GM18867 (cell line): ENCODE measurements at regions not wholly inside any gene's neighbourhood (a gene's known extent, or its start where the extent isn't known, plus 50 kb on each side); places are given as distances from the start of the nearest gene placed in this dataset.

ENCODE experiments used
- ATAC-seq: cut with Tn5 transposase; IDR thresholded peaks from one replicate; pipeline ENCODE4 v1.9.1; 2021; ENCODE audit warnings: mild to moderate bottlenecking, moderate library complexity; ENCODE audit not compliant: unreplicated experiment

DNA sequence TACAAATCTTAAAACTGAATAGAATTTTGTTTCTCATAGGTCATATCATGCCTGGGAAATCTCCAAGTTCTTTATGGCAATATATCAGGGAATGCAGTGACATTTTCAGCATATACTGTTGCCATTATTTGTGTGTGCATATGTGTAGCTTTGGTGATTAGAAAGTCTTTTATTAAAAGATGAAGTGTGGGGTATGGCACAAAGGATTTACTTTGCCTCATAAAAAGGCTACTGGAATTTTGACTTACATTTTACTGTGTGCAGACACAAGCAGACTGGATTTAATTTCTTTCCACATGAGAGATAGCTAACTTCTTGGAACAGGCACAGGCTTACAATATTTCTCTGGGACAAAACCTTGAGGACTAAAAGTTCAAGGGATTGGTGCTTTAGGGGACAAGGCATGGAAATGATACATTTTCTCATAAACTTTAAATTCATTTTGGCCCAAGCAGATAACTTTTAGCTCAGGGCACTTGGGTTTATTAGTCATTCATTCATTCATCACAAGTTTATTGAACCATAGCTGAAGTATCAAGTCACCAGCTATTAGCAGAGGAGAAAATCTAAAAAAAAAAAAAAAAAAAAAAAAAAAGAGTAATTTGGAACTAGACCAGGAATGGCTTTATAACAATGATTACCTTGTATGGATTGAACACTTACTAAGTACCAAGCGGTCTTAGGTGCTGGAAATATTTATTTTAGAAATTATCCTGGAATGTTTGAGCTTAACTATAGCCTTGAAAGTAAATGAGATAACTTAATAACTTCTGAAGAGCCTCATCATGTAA is 191.5 kb downstream of the SLIT2 start:
- ATAC-seq: no peak

DNA sequence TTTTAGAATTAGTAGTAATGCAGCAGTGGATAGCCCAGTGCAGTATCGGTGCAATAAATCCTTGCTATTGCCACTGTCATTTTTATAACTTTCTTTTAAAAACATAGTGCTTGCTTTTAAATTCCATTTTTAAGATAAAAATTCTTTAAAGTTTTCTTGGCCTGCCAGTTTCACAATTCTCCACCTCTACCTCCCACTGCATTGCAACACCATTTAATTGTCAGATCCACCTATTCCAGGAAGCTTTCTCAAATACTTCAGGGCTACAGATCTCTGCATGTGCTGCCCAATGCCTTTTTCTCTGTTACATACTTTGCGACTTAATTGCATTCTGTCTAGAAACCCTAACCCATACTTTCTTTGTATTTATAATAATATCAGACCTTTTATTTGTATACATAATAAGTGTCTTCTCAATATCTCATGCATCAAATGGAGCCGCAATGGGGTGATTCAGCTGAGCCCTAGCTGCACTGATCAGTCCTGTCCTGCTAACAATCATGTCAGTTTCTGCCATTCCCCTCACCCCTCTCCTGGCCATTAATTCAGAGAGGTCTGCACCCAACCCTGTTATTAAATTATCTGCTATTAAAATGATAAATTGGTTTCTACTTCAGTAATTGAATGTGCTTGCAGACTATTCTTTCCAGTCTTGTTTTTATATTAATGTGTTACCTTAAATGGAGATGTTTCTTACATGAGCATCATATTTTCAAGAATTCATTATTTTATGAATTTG is 193.1 kb downstream of the SLIT2 start:
- ATAC-seq: no peak

DNA sequence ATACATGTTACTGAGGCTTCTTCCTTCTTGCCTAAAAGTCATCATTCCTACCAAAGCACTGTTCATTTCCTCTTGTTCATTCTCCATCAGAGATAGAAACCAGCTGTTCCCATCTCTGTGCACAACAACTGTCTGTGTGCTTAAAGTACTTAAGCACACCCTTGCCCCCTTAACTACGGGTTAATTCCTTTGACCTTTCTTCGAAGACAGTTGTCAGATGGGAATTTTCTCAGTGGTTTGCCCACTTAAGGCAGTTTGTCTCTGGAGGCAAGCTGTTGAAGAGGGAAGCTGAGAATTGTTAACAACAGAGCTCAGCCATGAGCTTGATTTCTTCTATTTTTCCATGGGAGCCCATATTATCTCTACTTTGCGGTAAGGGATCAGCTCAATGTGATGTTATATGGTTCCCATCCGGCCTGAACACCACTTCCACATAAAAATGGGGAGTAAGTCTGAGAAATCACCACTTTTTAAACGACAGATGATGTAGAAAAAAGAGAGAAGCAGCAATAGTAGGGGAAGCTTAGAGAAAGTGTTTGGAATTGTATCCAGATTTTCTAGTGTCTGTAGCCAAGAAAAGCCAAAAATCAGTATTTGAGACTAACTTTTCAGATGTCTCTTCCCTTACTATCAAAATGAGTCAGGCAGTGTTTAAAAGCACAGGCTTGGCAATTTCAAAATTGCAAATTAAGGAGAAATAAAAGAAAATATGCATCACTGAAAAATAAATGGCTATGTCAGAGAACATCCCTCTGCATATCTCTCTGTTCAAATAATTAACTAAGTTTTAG is 194.4 kb downstream of the SLIT2 start:
- no peak for ATAC-seq

DNA sequence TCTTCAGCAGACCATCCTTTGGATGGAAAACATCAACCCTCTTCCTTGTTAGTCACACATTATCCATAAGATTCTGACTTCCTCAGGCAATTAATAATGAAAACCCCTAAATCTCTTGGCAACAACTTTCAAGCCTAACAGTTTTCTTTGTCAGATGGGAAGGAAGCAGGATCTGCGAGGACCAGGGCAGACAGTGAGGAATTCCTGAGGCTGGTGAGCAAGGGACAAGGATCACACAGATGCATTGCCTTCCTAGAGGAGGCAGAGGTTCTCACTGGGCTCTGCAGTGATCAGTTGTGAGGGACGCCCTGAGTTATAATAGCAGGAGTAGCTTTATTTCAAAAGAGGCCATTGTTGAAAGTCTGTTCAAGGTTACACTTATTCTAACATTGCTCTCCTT is 195.4 kb downstream of the SLIT2 start:
- no peak for ATAC-seq

DNA sequence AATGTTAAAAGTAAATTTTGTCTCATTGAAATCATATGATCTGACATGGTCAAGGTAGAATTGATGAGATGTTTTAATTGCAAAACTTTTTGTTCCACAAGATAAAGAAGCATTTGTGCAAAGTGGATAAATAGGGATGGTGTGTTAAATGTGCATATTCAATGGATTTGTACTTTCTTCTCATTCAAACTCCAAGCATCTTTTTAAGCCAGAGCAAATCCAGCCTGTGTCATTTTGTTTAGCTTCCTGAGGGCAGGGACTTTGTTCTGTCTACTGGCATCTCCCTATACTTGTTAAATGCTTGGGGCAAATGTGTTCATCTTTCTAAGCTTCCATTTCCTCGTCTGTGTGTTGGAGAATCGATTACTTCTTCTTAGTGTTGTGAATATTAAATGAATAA is 200.3 kb downstream of the SLIT2 start:
- no peak for ATAC-seq

DNA sequence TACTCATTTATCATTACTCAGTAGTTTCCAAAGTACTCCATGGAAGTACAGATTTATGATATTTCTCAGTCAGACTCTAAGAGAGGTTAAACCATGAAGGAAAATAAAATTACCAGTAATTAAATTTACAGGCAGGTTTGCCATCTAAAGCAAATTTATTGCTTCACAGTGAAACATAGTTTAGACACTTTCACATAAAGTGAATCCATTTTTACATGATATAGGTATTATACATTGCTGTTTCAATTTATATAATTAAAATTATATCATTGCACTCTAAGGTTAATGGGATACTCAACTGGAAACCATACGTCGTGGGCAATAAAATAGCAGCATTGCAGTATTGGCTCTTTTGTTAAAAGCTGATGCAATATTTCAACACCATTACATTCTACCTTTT is 202.8 kb downstream of the SLIT2 start:
- ATAC-seq: no peak

DNA sequence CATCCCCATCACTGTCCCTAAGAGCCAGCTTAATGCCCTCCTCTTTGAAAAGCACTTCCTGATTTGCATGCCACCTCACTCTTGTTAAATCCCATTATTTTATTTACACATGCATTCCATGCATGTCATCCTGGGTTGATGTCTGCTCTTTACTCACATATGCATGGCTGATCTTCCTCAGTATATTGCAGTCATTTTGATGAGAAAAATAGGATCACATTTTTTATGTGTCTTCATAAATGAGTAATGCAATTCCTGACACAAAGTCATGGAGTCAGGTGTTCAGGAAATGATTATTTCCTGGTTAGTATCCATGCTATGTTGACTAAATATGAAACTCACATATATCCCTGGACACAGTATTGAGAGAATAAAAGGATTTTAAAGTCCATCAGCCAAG is 204.7 kb downstream of the SLIT2 start:
- ATAC-seq: no peak

DNA sequence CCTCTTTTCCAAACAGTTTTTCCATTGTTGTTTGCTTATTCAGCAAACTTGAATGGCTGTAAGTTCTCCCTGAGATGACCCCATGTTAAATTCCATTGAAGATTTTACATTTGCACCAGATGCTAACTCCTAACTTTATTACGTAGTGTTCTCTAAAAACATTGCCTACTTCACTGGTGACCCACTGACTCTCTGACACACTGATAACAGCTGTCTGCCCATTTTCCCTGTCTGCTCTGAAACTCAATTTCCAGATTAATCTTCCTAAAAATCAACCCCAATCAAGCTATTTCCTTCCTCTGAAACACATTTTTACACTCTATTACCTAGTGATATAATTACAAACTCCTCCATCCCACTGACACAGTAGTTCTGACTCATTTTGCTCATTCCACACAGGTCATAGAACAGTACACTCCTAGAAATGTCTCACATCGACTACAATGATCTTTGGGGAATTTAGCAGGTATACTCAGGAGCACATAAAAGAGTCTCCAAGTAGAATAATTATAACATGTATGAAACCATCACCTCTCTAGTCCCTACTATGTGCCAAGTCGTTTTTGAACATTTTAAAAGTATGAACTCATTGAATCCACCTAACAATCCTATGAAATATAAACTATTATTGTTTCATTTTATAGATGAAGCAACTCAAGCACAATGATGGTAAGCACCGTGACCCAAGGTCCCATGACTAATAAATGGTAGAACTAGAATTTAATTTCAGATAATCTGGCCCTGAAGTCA is 210.9 kb downstream of the SLIT2 start:
- no peak for ATAC-seq

DNA sequence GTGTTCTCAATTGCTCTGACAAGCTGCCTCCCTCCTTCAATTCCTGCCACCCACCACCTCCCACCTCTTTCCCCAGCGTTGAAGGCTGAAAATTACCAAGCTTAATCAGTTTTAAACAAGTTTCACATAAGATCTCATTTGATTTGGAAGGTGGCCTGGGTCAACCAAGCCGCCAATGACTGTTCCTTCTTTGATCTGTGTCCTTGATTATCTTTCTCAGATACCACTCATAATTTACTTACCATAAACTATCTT is 211.4 kb downstream of the SLIT2 start:
- no peak for ATAC-seq

DNA sequence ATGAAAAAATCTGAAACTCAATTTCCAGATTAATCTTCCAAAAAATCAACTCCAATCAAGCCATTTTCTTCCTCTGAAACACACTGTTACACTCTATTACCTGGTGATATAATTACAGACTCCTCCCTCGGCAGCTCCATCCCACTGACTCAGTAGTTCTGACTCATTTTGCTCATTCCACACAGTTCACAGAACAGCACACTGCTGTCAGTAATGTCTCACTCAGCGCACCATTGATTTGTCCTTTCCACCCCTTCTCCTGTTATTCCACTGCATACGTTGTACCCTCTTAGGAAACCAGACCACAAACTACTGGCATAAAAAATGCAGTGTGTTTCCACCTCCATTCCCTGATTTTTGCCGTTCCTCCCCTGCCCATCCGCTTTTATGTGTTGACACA is 212.7 kb downstream of the SLIT2 start:
- ATAC-seq: no peak

DNA sequence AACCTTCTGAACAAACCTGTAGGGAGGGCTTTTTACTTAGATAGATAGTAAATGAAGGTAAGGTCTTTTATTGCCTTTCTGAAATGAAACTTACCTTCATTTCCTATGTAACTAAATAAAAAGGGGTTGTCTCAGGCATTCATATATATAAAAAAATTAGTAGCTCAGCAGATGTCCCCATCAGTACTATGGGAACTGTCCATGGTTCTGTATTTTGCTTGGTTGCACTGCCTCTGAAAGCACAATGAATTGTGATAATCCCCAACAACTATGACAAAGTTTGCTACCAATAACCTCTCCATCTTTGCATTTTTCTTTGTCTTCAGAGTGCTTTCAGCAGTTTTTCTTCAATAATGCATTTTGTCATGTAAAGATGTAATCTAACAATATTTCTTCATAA is 222.4 kb downstream of the SLIT2 start:
- no peak for ATAC-seq

DNA sequence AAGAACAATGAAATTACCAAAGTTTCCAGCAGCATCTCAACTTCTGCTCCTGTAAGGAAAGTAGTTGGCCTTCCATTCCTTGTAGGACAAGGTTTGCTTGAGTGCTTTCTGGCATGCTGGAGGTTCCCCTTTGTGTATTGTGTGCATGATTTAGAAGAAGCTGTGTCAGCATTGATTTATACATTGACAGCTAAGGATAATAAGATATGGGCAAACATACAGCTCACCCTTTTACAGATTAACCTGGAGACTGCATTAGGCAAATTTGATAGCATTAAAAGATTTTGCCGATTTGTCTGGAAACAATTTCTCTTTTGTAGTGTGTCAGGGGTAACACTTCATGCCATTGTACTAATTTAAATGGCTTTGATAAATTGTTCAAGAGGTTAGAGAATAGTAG is 221.8 kb upstream of the PACRGL start:
- ATAC-seq: no peak

DNA sequence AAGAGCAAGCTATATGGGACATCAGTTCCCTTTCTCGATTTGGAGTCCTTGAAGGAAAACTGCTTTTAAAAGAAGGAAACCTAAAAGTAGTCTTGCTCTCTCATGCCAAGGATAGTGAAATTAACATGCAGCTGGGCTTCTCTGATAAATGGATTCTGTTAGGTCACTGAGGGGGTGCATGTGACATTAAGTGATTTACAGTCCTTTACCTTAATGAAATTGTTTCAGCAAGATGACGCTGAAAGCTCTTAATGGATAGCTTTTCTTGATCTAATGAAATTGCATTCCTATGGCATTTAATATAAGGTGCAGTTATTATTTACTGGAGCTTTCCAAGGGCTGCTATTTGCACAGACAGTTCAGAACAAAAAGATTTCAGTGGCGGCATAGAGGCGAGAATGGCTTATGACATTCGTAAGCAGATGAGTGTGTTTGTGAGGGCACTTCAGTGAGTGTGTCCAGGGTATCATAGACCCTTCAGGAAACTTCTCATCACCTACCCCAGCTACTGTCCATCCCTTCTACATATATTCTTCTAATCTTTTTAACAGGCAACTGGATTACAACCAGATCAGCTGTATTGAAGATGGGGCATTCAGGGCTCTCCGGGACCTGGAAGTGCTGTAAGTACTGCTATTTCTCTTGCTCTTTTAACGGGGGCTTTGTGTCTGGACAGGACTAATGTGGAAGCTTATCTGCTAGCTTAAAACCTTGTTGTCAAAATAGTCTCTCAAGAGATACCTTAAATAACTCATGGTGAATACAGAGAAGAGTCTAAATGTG is 219.9 kb upstream of the PACRGL start:
- no peak for ATAC-seq

DNA sequence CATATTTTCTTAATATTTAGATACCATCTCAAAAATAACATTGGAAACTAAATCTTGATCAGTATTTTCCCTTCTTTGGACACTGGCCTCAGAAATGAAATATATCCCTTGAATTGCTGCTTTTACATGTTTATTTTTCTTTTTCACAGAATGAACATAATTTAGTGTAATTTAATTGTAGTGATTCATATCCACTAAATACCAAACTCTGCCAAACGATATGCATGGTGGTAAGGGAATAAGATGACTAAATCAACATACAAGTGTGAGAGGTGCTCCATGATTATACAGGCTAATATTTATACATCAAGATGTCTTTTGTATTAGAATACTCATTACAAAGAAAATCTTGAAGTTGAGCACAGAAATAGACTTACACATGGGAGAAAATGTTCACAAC is 216.8 kb upstream of the PACRGL start:
- no peak for ATAC-seq

DNA sequence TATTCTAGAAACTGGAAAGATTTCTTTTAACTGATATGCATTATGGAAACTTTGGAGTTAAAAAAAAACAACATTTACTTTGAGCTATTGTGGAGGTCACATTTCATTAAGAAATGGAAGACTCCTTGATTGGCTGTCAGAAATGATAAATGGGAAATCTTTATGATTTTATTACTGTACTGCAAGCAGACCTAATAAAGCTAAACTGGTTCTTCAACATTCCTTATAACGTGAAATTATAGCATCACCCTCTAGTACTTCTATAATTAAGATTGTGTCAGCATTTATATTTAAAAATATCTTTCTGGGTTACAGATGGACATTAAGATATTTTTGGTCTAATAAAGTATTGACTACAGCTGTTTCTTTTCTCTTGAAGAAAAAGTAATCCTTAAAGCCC is 213.8 kb upstream of the PACRGL start:
- no peak for ATAC-seq

DNA sequence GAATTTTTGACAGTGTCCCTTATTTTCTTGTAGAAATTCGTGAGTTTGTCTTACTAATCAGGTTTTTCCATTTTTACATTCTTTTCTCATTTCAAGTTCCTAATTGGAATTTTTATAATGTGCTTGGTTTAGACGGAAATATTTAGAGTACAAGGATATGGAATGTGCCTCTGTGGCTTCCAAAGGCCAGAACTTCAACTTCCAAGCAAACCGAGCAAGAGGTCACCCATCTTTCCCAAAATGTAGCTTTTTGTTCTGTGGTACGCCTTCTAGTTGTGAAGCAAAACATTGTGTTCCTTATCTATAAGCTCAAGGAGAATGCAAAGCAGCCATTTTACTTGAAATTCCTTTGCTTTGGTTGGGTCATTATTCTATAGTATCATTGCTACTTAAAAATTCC is 212.8 kb upstream of the PACRGL start:
- ATAC-seq: no peak

DNA sequence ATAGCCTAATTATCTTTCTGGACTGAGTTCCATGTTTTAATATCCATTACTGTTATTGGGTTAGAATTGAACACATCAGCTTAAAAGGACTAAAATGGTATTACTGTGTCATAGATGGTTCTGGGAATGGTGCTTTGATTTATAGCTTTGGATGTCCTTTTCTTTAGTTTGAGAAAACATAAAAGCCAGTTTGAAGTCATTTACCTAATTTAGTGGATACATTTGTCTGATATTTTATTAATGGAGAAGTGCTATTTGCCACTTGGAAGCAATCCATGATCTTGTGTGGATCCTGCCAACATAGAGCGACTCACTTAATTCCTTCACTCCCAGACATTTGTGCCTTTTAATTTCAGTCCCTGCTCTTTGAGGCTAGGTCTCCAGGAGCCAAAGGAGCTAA is 212.4 kb upstream of the PACRGL start:
- no peak for ATAC-seq

DNA sequence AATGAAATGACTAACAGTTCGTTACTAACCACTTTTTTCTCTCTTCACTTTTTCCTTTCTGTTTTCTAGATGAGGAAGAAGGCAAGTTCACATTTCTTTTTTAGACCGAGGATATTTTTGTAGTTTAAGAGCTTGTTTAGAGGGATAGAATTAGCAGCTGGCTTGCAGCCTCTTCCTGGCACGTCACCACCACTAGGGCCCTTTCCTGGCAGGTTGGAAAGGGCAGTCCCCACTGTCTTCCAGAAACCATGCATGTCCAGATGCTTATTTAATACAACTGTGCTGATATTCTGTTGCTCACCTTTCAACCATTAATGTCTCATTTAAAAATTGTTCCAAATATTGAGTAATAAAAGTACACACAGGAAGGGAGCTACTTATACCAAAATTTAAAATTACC is 209.5 kb upstream of the PACRGL start:
- ATAC-seq: no peak

DNA sequence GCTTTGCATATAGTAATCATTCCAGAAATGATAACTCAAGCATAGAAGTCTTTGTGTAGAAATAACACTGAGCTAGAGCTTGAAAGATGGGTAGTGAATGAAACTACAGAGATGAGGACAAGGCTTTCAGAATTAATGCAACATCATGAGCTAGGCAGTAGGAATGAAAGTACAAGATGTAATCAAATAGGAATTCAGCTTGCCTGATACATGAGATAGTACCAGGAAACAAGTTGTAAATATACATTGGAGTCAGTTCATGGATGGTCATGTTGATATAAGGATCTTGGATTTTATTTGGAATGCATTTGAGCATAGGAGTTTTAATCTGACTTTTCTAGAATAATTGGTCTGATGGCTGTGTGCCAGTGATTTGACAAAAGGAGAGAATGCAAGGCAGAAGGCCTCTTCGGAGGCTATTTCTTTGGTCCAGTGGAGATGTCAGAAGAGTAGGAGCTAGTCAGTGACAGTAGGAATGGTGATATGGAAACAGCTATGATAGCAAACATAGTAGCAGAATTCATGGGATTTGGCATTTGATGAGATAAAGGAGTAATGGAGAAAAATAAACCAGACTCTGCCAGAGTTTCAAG is 206.4 kb upstream of the PACRGL start:
- no peak for ATAC-seq

DNA sequence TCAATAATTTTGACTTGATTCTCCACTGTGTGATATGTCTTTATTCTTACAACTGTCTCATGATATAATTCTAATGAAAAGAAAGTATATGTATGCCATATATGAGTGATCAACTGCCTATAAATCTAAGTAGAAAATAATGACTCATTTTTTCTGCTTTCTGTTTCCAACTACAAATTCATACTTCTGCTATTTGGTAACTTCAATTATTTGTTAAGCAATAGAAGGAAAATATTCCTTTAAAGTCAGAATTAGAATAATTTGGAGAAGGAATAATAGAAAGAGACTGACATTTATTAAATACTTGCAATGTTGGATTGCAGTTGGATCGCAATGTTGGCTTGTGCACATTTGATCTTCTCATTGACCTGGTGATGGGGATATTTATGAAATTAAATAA is 204.2 kb upstream of the PACRGL start:
- no peak for ATAC-seq
